Esophagus muscularis mucosa (tissue), 4 donors: ENCODE measurements at regions not wholly inside any gene's neighbourhood (a gene's known extent, or its start where the extent isn't known, plus 50 kb on each side); places are given as distances from the start of the nearest gene placed in this dataset.

Source experiments
- EP300 ChIP-seq: sonication (generic); formaldehyde crosslinking; IDR thresholded peaks from one replicate; pipeline ENCODE4 v1.6.1; 2017; ENCODE audit warnings: antibody characterized with exemption
- POLR2A ChIP-seq: fragments of 450-650 bp; IDR thresholded peaks from one replicate; pipeline ENCODE4 v1.6.1; 2017; ENCODE audit warnings: antibody characterized with exemption, moderate library complexity, mild to moderate bottlenecking, low read depth
- TF ChIP-seq, protein P1 (sequence below), 3 experiments: fragments of 200-600 bp in 2 of 3; fragments of 450-650 bp in 1 of 3; sonication (generic) in 2 of 3; IDR thresholded peaks; one replicate each; pipeline ENCODE4 v1.5.1; 2017 to 2019; ENCODE audit warnings: antibody characterized with exemption in 3 of 3, mild to moderate bottlenecking in 2 of 3, moderate library complexity in 1 of 3

DNA sequence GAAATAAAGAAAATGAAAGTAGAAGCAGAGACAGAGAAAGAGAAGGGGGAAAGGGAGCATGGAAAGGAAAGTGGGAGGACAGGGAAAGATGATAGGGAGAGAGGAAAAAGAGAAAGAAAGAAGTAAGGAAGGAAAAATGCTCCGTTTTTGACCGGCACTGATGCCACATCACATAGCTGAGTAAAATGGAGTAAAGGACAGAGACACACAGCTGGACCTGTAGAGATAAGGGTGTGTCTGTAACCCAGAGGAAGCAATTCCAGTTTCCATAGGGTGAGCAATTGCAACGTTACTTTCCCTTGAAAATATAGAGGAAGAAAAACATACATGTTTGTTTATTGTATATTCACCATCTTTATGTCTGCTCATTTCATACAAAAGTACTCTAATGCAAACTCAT lies 1866.9 kb upstream of the PIK3C3 start:
- TF ChIP-seq, protein P1, sequence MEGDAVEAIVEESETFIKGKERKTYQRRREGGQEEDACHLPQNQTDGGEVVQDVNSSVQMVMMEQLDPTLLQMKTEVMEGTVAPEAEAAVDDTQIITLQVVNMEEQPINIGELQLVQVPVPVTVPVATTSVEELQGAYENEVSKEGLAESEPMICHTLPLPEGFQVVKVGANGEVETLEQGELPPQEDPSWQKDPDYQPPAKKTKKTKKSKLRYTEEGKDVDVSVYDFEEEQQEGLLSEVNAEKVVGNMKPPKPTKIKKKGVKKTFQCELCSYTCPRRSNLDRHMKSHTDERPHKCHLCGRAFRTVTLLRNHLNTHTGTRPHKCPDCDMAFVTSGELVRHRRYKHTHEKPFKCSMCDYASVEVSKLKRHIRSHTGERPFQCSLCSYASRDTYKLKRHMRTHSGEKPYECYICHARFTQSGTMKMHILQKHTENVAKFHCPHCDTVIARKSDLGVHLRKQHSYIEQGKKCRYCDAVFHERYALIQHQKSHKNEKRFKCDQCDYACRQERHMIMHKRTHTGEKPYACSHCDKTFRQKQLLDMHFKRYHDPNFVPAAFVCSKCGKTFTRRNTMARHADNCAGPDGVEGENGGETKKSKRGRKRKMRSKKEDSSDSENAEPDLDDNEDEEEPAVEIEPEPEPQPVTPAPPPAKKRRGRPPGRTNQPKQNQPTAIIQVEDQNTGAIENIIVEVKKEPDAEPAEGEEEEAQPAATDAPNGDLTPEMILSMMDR (IDR thresholded peaks at IDR 0.05): no peak
- no peak for TF ChIP-seq POLR2A
- no peak for TF ChIP-seq EP300
